HG03520 (cell line): ENCODE measurements at regions not wholly inside any gene's neighbourhood (a gene's known extent, or its start where the extent isn't known, plus 50 kb on each side); places are given as distances from the start of the nearest gene placed in this dataset.
"Not testable (repeated sequence)": the region's sequence is repeated elsewhere in the genome, so short reads cannot be mapped to it uniquely, and the experiment has no call there.

Experiments
- ATAC-seq: cut with Tn5 transposase; IDR thresholded peaks from one replicate; pipeline ENCODE4 v1.9.1; 2021; ENCODE audit warnings: mild to moderate bottlenecking, moderate library complexity; ENCODE audit not compliant: unreplicated experiment

DNA sequence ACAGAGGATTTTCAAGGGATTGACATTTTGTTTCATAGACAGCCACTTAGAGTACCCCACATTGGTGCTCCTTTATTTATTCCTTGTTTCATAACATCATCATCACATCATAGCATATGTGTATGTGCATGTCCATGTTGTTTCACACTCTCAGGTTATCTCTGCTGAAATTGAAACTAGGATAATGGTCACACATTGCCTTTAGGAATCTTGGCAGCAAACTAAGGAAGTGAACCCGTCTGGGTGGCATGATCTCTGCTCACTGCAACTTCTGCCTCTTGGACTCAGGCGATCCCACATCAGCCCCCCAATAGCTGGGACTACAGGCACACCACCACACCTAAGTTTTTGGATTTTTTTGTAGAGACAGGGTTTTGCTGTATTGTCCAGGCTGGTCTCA lies 234.2 kb upstream of the ANKRD50 start:
- ATAC-seq = no peak

- ATAC-seq = peak; percentile 46
Observed at GRCh38 chr4:124945422-124945821, 232.9 kb upstream of the ANKRD50 start.

- ATAC-seq = no peak
Observed at GRCh38 chr4:124943938-124944337, 231.4 kb upstream of the ANKRD50 start.

- no peak for ATAC-seq
Observed at GRCh38 chr4:124943145-124943889, 230.8 kb upstream of the ANKRD50 start.

GRCh38 chr4:124941267-124941666 lies 228.7 kb upstream of the ANKRD50 start:
- ATAC-seq = no peak

GRCh38 chr4:124940387-124940786 lies 227.9 kb upstream of the ANKRD50 start:
- ATAC-seq = no peak

DNA sequence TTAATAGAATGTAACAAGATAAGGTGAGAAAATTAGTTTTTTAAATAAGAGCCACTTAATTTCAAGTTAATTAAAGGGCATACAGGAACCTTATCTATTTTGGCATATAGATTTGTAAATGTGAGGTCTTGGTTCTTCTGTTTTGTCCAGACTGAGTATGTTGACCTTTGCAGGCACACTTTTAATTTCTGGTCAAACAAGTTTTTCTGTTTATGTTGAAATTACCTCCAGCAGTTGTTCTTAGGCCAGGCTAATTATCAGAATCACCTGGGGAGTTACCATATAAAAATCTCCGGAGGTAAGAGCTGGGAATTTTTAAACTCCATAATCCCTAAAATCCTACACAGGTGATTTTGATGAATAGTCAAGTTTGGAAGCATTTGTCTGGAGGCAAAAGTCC lies 227.4 kb upstream of the ANKRD50 start:
- ATAC-seq = no peak

DNA sequence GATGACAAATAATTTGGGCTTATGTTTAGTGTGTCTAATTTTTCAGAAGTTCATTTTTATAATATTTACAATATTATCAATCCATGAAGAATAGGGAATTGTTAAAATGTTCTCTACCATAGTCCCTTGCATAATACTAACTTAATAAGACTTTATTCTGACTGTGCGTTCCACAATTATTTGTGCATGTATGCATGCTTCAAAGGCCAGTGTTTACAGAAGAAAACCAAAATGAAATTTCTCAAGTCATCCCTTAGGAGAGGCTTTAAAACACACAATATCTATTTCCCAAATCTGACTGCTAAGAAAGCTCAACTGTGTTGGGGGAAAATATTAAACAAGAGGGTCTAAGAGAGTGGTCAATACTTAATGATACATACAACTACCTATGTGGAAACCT lies 226.3 kb upstream of the ANKRD50 start:
- ATAC-seq = no peak

DNA sequence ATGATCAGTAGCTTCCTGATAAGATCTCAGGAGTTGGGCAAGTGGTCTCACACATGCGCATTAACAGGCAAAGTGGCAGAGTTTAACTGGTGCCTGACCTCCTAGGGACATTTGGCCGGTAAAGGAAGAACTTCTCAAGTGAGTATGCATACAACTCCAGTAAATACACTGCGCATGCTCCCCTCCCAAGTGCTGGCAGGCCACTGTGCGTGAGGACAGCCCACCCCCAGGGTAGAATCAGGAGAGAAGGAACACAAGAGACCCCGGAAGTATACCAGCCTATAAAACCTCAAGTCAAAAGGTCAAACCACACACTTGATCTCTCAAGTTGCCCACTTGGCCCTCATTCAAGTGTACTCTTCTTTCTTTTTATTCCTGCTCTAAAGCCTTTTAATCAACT lies 225.5 kb upstream of the ANKRD50 start:
- no peak for ATAC-seq

GRCh38 chr4:124936427-124936826 lies 223.9 kb upstream of the ANKRD50 start:
- no peak for ATAC-seq

DNA sequence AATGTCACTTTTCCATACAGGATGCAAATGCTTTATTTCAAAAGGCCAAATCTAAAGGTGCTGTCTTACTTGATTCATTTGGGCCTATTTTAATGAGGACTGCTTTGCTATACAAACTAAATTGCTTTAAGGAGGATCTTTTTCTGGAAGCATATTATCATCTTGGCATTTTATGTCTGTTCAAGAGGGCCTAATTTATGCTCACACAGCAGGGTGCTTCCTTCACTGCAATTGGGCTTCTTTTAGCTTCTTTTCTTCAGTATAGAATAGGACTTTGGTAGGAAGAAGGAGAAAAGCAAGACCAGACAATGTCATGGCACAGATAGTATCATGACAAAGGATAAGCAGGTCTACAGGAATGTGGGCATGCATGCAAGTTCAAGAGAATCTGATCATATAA lies 222.4 kb upstream of the ANKRD50 start:
- ATAC-seq = no peak

- ATAC-seq = no peak
Observed at GRCh38 chr4:124933521-124933920, 221.0 kb upstream of the ANKRD50 start.

DNA sequence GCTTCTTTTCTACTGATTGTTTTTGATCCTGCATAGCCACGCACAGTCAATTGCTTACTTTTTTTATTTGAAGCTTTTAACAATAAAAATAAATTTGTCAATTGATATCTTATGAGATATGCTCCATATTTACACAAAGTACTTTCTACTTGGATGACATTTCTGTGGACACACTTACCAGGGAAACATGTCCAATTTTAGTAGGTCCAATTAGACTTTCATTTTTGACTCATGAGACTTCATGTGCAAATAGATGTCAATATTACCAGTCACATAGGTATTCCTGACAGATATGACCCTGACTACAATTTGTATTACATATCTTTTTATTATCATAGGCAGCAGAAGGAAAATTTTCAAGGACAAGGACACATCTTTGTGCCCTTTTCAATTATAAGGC lies 219.9 kb upstream of the ANKRD50 start:
- ATAC-seq = no peak

GRCh38 chr4:124931050-124931449 lies 218.5 kb upstream of the ANKRD50 start:
- ATAC-seq = no peak

- ATAC-seq = not testable (repeated sequence)
Observed at GRCh38 chr4:124922748-124923147, 210.2 kb upstream of the ANKRD50 start.

GRCh38 chr4:124918559-124919122 lies 206.1 kb upstream of the ANKRD50 start:
- no peak for ATAC-seq

GRCh38 chr4:124915073-124915472 lies 202.5 kb upstream of the ANKRD50 start:
- ATAC-seq = no peak

- ATAC-seq = no peak
Observed at GRCh38 chr4:124913237-124913636, 200.7 kb upstream of the ANKRD50 start.

- no peak for ATAC-seq
Observed at GRCh38 chr4:124910327-124910726, 197.8 kb upstream of the ANKRD50 start.

GRCh38 chr4:124907881-124908280 lies 195.3 kb upstream of the ANKRD50 start:
- ATAC-seq = no peak

- no peak for ATAC-seq
Observed at GRCh38 chr4:124905441-124905840, 192.9 kb upstream of the ANKRD50 start.

- no peak for ATAC-seq
Observed at GRCh38 chr4:124904723-124905388, 192.3 kb upstream of the ANKRD50 start.
